Body of pancreas (tissue), 4 donors: ENCODE measurements at regions not wholly inside any gene's neighbourhood (a gene's known extent, or its start where the extent isn't known, plus 50 kb on each side); places are given as distances from the start of the nearest gene placed in this dataset.

Experiments used
- POLR2A ChIP-seq, 3 donors: fragments of 450-650 bp; IDR thresholded peaks; one replicate each; pipeline ENCODE4 v1.6.1; 2016; ENCODE audit warnings: antibody characterized with exemption in 3 of 3, mild to moderate bottlenecking in 2 of 3
- TF ChIP-seq, protein P1 (sequence below), 7 experiments: fragments of 450-650 bp in 4 of 7; fragments of 200-600 bp in 3 of 7; sonication (generic) in 3 of 7; IDR thresholded peaks; one replicate each; pipeline ENCODE4 v1.5.1; 2016 to 2019; ENCODE audit warnings: antibody characterized with exemption in 7 of 7

DNA sequence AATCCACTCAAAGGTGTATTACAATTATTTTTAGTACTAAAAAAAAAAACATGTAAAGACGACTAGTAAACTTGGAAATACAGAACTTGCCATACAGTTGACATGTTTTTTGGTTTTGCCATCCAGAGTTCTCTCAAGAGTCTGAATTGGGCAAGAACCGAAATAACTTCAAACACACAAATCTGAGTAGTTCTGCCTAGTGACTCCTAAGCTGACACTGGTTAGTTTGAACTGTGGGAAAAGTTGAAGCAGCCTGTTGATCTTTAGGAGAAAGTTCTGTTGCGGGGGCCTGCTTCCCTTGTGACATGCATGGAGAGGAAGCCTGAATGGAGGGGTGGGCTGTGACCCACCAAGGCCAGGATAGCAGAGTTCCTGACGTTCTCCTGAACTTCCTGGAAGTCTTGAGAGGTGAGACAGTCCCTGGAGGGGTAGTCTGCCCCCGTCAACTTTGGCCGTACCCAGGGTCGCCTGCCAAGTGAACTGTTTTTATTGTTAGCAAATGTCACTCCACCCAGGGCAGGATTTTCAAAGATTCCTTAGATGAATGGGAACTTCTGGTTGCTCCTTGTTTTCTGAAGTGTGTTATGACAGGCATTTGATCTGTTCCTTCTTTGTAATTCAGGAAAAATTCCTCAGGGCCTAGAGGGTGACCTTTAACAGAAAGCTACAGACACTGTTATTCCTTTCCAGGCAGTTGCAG lies 85.6 kb upstream of the SPTBN1 start:
- TF ChIP-seq, protein P1, sequence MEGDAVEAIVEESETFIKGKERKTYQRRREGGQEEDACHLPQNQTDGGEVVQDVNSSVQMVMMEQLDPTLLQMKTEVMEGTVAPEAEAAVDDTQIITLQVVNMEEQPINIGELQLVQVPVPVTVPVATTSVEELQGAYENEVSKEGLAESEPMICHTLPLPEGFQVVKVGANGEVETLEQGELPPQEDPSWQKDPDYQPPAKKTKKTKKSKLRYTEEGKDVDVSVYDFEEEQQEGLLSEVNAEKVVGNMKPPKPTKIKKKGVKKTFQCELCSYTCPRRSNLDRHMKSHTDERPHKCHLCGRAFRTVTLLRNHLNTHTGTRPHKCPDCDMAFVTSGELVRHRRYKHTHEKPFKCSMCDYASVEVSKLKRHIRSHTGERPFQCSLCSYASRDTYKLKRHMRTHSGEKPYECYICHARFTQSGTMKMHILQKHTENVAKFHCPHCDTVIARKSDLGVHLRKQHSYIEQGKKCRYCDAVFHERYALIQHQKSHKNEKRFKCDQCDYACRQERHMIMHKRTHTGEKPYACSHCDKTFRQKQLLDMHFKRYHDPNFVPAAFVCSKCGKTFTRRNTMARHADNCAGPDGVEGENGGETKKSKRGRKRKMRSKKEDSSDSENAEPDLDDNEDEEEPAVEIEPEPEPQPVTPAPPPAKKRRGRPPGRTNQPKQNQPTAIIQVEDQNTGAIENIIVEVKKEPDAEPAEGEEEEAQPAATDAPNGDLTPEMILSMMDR (IDR thresholded peaks at IDR 0.05), result no peak
- no peak for TF ChIP-seq POLR2A (IDR thresholded peaks at IDR 0.05)
